GM19372 (cell line): ENCODE measurements at regions not wholly inside any gene's neighbourhood (a gene's known extent, or its start where the extent isn't known, plus 50 kb on each side); places are given as distances from the start of the nearest gene placed in this dataset.
"Not testable (repeated sequence)": the region's sequence is repeated elsewhere in the genome, so short reads cannot be mapped to it uniquely, and the experiment has no call there.

ENCODE experiments used
- ATAC-seq: cut with Tn5 transposase; IDR thresholded peaks from one replicate; pipeline ENCODE4 v1.9.1; 2021; ENCODE audit warnings: mild to moderate bottlenecking, low read depth, moderate library complexity; ENCODE audit not compliant: unreplicated experiment

GRCh38 chr3:70744536-70744935 is 432.1 kb upstream of the MDFIC2 start:
- ATAC-seq = no peak

- ATAC-seq = no peak
Observed at GRCh38 chr3:70743754-70744153, 431.3 kb upstream of the MDFIC2 start.

- ATAC-seq = no peak
Observed at GRCh38 chr3:70742081-70742480, 429.6 kb upstream of the MDFIC2 start.

DNA sequence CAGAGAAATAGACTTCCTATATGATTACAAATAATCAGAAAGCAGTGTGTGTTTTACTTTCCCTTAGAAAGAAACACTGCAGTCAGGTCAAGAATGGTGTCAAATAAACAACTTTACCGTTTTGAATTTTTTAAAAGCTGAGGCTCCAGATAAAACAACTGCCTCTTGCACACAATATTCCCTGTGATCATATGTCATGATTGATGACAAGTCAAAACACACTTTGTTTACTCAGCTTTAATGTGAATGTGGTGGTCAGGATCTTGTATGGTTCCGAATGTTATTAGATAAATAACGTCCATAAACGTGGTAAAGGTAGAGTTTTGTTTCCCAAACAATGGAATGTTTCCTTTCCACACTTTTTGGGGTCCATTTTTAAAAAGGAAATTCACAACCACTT is 428.4 kb upstream of the MDFIC2 start:
- ATAC-seq = no peak

DNA sequence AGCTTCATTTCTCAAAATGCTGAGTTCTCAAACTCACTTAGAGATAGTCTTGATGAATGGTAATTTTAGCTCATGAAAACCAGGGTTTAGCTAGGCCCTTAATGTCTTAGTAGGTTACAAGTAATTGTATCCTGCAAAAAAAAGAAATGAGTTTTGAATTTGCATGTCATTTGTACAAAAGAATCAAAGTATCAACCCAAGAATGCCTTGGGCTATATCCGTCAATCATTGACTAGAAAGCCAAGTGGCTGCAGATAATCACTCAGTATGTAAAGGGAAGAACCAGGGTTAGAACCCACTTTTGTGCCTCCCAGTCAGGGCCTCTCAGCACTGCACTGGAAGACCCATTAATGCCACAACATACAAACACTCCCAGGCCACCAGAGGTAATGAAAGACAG is 427.6 kb upstream of the MDFIC2 start:
- ATAC-seq = no peak

DNA sequence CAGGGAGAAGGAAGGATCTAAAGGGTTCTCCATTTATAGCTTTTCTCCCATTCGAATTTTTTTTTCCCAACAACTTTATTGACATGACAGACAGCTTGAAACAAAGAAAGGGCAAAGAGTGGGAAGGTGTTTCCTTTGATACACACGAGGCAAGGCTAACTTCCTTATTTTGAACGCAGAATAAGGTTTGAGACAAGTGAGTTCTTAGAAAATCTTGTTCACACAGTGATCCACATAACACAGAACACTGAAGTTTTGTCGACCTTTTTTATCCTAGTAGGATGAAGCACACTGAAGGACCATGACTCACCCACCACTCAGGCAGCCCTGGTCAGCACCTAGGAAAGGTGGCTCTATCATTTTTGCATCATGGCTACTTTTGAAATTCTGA is 425.8 kb upstream of the MDFIC2 start:
- no peak for ATAC-seq

GRCh38 chr3:70737666-70738290 is 425.3 kb upstream of the MDFIC2 start:
- no peak for ATAC-seq

- ATAC-seq = no peak
Observed at GRCh38 chr3:70736009-70736408, 423.6 kb upstream of the MDFIC2 start.

- ATAC-seq = no peak
Observed at GRCh38 chr3:70734756-70735155, 422.3 kb upstream of the MDFIC2 start.

DNA sequence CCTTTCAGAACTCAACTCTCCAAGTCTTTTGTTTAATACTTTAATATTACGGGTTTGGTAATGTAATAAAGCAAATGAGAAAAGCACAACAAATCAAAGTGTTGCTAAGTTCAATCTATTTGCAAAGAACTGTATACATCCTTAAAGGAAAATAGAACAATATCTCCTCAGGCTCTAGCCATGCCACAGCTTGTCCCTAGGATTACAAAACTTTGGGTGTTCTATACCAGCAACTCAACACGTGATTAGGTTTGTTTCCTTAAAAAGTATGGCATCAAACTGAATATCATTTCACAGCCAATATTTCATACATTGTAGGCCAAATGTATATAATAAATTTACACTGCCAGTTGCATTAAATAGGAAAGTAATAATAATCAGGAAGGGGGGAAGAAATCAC is 418.6 kb upstream of the MDFIC2 start:
- no peak for ATAC-seq

- no peak for ATAC-seq
Observed at GRCh38 chr3:70729845-70730244, 417.4 kb upstream of the MDFIC2 start.

DNA sequence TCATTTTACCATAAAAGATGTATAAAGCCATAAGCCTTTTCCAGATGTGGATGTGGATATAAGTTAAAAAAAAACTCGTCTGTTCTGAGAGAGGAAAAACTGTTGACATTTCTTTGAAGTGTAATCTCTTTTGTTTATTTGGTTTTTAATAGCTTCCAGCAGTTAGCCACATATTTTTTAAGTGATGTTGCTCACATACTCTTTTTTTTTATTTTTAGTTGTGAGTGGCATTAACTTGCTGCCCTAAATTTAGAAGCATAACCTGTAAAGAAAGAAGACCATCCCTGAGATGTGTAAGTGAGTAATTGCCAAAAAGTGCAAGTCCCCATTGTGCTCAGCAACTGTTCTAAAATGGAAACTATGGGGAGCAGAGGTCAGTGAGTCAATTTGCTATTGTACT is 415.9 kb upstream of the MDFIC2 start:
- ATAC-seq = no peak

DNA sequence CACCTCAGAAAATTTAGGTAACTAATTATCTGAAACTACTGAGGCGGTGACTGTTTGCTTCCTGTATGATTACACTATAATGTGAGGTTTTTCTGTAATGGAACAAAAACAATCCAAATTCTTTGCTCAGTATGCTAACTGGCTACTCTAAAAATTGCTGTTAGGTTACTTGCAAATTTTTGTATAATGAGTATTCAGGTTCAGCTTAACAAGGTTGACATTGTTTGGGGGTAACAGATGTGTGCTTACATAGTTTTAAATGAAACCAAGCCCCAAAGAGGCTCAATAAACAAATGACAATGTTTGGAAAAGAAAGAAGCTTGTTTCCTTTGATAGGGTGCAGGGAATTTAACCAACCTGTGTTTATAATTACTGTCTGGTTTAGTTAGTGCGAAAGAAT is 414.5 kb upstream of the MDFIC2 start:
- ATAC-seq = no peak

GRCh38 chr3:70726096-70726938 is 413.9 kb upstream of the MDFIC2 start:
- ATAC-seq = no peak

- no peak for ATAC-seq
Observed at GRCh38 chr3:70722018-70722417, 409.6 kb upstream of the MDFIC2 start.

GRCh38 chr3:70716832-70717231 is 404.4 kb upstream of the MDFIC2 start:
- ATAC-seq = no peak

- ATAC-seq = no peak
Observed at GRCh38 chr3:70712449-70713082, 400.1 kb upstream of the MDFIC2 start.

- no peak for ATAC-seq
Observed at GRCh38 chr3:70703305-70704102, 391.1 kb upstream of the MDFIC2 start.

- no peak for ATAC-seq
Observed at GRCh38 chr3:70702132-70702531, 389.7 kb upstream of the MDFIC2 start.

GRCh38 chr3:70684701-70685100 is 372.3 kb upstream of the MDFIC2 start:
- no peak for ATAC-seq

- ATAC-seq = not testable (repeated sequence)
Observed at GRCh38 chr3:70675810-70676209, 363.4 kb upstream of the MDFIC2 start.
